NK-92 treated with Interleukin-12 subunit alpha and Interleukin-12 subunit beta, amount 100 ng/mL, for 24 hours (cell line): ENCODE measurements at regions not wholly inside any gene's neighbourhood (a gene's known extent, or its start where the extent isn't known, plus 50 kb on each side); places are given as distances from the start of the nearest gene placed in this dataset.
"Not testable (repeated sequence)": the region's sequence is repeated elsewhere in the genome, so short reads cannot be mapped to it uniquely, and the experiment has no call there.

Source experiments
- DNase-seq: peaks from one replicate; lab custom pipeline; 2025; lab: John Stamatoyannopoulos, UW

DNA sequence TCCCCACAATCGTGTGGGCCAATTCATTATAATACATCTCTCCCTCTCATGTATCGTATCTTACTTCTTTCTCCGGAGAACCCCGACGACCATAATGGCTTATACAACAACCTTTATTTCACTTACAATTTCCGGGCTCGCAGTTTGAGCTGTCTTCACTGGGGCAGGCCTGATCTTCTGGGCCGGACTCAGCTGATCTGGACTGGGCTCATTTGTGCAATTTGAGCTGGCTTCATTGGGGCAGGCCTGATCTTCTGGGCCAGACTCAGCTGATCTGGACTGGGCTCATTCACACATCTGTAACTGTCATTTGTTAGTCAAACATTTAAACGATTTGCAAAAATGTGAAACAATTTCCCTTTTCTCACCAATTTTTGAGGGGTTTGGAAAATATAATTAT lies 171.5 kb upstream of the FRG1 start:
- no peak for DNase-seq

DNA sequence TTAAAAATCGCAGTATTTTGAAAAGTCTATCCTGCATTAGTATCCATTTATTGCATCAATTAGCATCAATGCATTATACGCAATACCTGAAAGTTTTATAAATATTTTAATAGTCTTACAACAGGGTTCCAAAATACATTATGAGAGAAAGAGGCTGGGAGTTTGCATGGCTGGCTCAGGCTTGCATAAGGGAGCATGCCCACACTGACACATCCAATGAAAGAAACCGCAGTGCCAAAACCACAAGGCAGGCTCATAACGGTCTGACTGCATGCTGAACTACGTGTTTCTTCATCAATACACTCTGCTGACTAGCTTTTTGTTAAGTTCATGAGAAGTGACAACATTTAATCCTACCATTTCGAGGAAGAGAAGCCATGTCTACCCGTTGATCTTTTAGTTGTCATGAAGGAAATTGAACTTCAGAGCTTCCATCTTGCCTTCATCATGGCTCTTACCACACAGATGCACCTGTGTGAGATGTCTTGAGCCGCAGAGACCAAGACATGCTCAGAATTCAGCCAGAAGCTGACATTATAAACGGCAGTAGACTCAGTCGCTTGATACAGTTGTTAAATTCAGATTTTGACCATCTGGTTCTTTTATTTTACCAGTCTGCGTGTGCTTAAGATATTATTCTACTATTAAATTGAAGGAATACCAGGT lies 168.8 kb upstream of the FRG1 start:
- peak; percentile 55 for DNase-seq

- DNase-seq: no peak
Measured at GRCh38 chr4:189773909-189774308, 166.8 kb upstream of the FRG1 start.

DNA sequence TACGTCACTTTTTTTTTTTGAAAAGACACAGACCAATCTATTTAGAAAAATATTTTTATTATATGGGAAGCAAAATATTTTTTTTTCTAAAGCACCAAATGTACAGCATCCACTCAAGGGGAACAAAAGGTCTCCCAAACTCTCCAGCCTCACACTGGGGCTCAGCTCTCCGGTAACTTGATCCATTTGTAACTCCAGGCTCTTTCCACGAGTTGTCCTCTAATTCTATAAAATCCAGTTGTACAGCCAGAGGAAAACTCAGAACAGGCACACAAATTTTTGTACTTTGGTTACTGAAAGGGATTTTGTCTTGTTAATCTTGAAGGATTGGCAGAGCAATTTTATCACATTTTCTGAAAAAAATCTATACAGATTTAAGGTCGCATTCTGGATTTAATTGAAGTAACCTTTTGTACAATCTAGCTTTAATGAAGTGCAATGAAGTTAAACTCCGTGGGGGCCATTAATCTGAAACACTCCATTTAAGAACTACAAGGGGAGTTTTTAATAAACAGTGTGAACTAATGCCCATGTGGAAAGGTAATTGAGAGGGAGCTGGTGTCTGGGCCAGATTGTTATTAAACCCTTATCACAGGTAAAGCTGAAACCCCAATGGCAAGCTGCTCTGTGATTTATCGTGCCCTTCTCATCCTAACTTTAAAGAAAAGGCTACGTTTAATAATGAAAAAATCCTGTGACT lies 161.2 kb upstream of the FRG1 start:
- DNase-seq: no peak

DNA sequence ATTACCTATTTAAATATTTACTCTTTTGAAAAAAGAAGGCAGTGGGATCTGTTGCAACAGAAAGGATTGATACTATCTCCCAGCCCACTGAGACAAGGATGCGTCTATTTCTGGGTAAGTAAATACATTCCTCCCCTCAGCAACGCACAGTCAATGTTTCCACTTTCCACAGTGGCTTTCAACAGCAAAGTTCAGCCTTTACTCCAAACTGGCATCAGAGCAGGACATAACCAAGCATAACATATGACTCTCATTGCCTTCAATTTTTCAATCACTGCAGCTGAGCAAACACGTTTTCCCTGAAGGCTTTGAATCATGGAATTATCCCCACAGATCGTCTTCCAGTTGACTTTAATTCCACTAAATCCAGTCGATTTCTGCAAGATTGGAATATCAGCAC lies 160.3 kb upstream of the FRG1 start:
- no peak for DNase-seq

DNA sequence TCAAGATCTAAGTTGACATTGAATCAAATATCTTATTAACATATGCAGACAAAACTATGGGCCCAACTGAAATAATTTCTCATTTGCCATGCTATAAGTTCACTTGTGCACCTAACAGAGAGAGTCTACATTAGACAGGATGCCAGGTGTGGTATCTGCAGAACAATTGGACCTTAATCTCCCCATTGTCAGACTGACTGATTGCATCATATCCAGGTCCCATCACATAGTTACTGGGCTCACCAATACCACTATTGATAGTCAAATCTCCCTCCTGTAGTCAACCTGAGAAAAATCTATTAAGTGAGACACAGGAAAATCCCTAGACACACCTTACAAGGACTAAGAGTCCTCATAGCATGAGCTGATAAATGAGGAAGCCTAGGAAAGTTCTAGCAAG lies 156.0 kb upstream of the FRG1 start:
- DNase-seq: no peak

- no peak for DNase-seq
Measured at GRCh38 chr4:189785257-189785656, 155.4 kb upstream of the FRG1 start.

DNA sequence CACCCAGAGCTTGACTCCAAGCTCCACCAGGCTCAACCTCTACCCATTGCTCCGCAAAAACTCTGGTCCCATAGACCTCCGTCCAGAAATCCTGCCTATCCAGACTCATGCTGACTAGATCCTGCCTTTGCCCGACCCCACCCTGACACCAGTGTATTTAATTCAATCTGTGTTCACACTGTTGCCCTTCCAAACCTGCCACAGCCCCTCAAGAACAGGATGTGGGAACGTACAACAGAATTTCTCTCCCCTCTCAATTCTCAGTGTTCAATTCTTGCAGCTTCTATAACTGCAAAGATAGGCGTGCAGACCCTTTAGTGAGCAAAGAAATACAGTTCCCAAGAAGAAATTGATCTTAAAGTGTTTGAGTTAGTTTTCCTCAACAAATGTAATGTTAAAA lies 154.2 kb upstream of the FRG1 start:
- DNase-seq: no peak

DNA sequence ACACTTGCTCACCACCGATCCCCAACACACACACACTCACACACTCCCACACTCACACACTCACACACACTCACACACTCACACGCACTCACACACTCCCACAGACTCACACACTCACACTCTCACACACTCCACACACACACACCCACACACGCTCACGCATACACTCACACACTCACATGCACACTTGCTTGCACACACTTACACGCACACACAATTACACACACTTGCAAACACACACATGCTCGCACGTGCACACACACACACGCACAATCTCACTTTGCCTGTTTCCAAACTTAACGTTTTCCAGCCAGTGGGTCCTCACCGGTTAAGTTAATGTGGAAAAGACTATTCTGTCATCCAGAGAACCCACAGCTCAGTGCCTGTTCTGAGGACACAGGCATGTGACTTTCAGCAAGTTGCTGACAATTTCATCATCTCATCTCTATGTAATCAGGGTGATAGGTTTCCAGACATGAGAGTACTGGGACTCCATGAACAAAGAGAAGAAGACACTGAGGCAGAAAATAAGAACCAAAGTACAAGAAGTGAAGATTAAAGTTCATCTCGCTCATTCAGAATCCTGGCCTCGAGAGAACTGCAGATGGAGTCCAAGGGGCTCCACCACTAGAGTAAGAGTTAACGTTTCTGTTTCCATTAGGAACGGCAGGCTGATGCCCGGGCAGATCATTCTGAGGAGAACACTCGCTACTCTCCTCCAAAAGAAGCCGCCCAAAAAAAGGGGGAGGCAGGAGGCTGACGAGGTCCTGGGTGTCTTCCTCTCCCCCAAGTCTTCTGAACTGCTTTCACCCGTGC lies 153.2 kb upstream of the FRG1 start:
- DNase-seq: no peak

DNA sequence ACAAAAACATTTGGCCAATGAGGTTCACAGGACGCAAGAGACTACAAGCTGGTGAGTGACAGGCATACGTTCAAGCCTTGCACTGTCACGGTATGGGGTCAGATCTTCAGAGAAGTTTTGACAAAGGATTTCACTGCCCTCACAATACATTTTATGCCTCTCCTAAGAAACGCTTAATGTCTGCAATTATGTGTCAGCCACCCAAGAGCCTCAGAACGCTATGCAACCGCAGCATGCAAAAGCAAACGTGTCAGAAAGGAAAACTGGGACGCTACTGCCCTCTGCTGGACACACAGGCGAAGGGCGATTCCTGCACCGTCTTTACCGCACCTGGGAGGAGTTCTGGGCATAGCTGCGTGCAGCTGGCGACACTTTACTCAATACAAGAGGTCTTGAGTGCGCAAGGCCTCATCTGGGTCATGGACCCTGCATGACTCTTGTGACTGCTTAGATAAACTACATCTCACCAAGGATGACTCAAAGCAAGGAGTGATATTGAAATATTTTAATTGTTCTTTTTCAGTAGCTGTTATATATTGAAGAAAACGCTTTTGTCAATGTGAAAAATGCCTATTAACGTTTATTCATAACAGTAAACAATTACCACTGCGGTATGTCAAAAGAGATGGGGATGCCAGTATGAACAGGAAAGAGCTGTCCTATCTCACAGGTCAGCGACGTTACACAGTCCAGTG lies 147.6 kb upstream of the FRG1 start:
- DNase-seq: peak; percentile 33

DNA sequence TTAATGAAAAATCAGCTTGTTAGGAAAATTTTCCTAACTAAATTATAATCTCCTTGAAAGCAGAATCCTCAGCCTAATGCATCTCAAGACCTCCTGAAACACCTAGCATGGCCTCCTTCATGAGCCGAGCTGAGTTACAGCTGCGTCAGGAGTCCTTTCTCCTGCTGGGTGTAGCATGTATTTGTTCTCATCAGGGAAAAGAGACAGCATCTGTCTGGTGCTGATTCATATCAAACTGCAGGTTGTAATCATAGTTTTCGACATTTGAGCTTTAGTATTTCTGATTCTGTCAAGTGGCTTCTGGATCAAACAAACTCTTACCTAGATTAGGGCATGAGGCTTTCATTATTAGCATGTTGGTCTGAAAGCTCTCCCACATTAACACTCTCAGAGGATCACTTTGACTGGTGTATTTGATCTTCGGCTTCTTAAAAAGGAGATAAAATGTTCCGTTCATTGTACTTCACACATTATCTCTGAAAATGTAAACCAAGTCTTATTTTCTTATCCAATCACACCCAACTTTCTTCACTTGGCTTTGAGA lies 140.1 kb upstream of the FRG1 start:
- DNase-seq: no peak

- DNase-seq: no peak
Measured at GRCh38 chr4:189802884-189803283, 137.8 kb upstream of the FRG1 start.

GRCh38 chr4:189804894-189805293 lies 135.8 kb upstream of the FRG1 start:
- DNase-seq: no peak

DNA sequence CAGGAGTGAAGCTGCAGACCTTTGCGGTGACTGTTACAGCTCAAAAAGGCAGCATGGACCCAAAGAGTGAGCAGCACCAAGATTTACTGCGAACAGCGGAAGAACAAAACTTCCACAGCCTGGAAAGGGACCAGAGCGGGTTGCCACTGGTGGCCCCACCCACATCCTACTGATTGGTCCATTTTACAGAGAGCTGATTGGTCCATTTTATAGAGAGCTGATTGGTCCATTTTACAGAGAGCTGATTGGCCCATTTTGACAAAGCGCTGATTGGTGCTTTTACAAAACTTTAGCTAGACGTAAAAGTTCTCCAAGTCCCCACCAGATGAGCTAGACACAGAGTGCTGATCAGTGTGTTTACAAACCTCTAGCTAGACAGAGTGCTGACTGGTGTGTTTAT lies 134.2 kb upstream of the FRG1 start:
- DNase-seq: no peak

DNA sequence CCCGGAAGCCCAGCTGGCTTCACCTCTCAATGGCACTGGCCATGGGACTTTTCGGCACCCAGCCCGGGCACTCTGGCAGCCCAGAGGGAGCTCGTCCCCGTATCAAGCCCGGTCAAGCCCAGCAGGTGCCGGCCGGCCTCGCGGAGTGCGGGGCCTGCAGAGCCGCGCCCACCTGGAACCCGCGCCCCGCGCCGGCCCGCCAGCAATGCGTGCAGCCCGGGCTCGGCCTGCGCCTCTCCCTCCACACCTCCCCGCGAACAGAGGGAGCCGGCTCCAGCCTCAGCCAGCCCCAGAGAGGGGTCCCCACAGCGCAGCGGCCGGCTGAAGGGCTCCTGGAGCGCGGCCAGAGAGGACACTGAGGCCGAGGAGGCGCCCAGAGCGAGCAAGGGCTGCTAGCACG lies 133.6 kb upstream of the FRG1 start:
- DNase-seq: no peak

DNA sequence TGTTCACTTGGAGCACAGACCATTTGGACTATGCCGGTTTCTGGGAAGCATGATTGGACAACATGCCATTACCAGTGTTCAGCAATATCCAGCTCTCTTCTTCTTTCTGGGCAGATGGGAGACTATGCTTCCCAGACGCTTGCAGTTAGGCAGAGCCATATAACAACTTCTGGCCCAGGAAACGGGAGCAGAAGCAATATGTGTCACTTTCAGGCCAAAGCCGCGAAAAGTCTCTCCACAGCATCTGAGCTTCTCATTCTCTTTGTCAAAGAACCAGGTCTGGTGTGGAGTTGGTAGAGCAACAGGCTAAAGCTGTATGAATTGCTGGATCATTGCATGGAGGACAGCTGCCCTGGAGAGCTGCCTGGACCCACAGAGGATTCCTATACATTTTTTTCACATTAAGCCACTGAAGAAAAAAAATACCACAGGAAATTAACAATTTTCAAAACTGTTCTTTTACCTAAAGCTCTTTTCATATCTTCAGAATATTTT lies 131.4 kb upstream of the FRG1 start:
- no peak for DNase-seq

- DNase-seq: no peak
Measured at GRCh38 chr4:189809839-189810238, 130.8 kb upstream of the FRG1 start.

- not testable (repeated sequence) for DNase-seq
Measured at GRCh38 chr4:189810318-189811181, 130.1 kb upstream of the FRG1 start.

- DNase-seq: no peak
Measured at GRCh38 chr4:189815404-189816192, 125.1 kb upstream of the FRG1 start.

DNA sequence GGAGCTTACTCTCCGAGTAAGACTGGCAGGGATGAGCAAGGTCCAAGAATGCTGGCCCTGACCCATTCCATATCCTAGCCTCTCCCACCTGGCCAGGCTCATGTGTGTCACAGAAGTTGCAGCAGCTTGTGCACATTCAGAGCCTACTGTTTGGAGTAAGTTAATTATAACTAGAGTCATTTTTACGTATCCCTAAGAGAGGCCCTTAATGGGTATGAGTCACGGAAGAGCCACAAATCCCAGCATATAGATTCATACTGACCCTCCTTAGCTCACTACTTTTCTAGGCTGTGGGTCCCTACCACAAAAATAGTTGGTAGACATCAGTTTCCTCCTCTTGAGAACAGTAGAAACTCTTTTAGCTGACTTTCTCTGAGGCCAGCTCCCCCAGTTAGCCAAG lies 118.3 kb upstream of the FRG1 start:
- DNase-seq: no peak
